ENCODE measurements at regions not wholly inside any gene's neighbourhood (a gene's known extent, or its start where the extent isn't known, plus 50 kb on each side); places are given as distances from the start of the nearest gene placed in this dataset.
"Not testable (repeated sequence)": the region's sequence is repeated elsewhere in the genome, so short reads cannot be mapped to it uniquely, and the experiment has no call there.

GRCh38 chr3:105140899-105141367, 225.8 kb upstream of the ALCAM start:
- ATAC-seq: no peak
- no peak overlapping the region for H3K4me3 Mint-ChIP-seq
- H3K27me3 Mint-ChIP-seq: no peaks in the 10 kb centered on the region
- no peak overlapping the region for H3K27ac Mint-ChIP-seq
- H3K36me3 Mint-ChIP-seq: no peaks in the 10 kb centered on the region
- no peak for DNase-seq (ENCODE audit: low spot score)
- no peaks in the 10 kb centered on the region for H3K4me1 Mint-ChIP-seq (ENCODE audit: low read depth in 2 of 2)
- peaks cover 9% of the 10 kb centered on the region for H3K9me3 Mint-ChIP-seq

- no peak overlapping the region for H3K27ac Mint-ChIP-seq
- no peaks in the 10 kb centered on the region for H3K27me3 Mint-ChIP-seq
- no peak for ATAC-seq
- no peak overlapping the region for H3K4me3 Mint-ChIP-seq
- DNase-seq (ENCODE audit: low spot score): no peak
- H3K36me3 Mint-ChIP-seq: peaks cover 5% of the 10 kb centered on the region
- H3K9me3 Mint-ChIP-seq: peaks cover 11% of the 10 kb centered on the region
- no peaks in the 10 kb centered on the region for H3K4me1 Mint-ChIP-seq (ENCODE audit: low read depth in 2 of 2)
Observed at GRCh38 chr3:105144837-105145236, 221.9 kb upstream of the ALCAM start.

GRCh38 chr3:105145511-105145910, 221.2 kb upstream of the ALCAM start:
- peaks cover 12% of the 10 kb centered on the region for H3K9me3 Mint-ChIP-seq
- DNase-seq (ENCODE audit: low spot score) (no peak), ATAC-seq (no peak)
- no peak overlapping the region for H3K27ac Mint-ChIP-seq
- no peaks in the 10 kb centered on the region for H3K4me1 Mint-ChIP-seq (ENCODE audit: low read depth in 2 of 2)
- H3K27me3 Mint-ChIP-seq: no peaks in the 10 kb centered on the region
- peaks cover 7% of the 10 kb centered on the region for H3K36me3 Mint-ChIP-seq
- no peak overlapping the region for H3K4me3 Mint-ChIP-seq

GRCh38 chr3:105149197-105149596, 217.5 kb upstream of the ALCAM start:
- not testable (repeated sequence) for H3K4me1 Mint-ChIP-seq (ENCODE audit: low read depth in 2 of 2); DNase-seq (ENCODE audit: low spot score); H3K4me3 Mint-ChIP-seq; H3K27ac Mint-ChIP-seq; H3K27me3 Mint-ChIP-seq; ATAC-seq; H3K36me3 Mint-ChIP-seq
- peaks cover 12% of the 10 kb centered on the region for H3K9me3 Mint-ChIP-seq

GRCh38 chr3:105152987-105153386, 213.7 kb upstream of the ALCAM start:
- no peaks in the 10 kb centered on the region for H3K27me3 Mint-ChIP-seq
- H3K4me1 Mint-ChIP-seq (ENCODE audit: low read depth in 2 of 2): no peaks in the 10 kb centered on the region
- H3K36me3 Mint-ChIP-seq: peaks cover 7% of the 10 kb centered on the region
- DNase-seq (ENCODE audit: low spot score) (no peak), ATAC-seq (no peak)
- H3K9me3 Mint-ChIP-seq: peaks cover 5% of the 10 kb centered on the region
- H3K27ac Mint-ChIP-seq: no peak overlapping the region
- no peak overlapping the region for H3K4me3 Mint-ChIP-seq

GRCh38 chr3:105154692-105155091, 212.0 kb upstream of the ALCAM start:
- H3K9me3 Mint-ChIP-seq: peaks cover 3% of the 10 kb centered on the region
- no peak overlapping the region for H3K27ac Mint-ChIP-seq
- ATAC-seq: no peak
- no peaks in the 10 kb centered on the region for H3K27me3 Mint-ChIP-seq
- no peak overlapping the region for H3K4me3 Mint-ChIP-seq
- DNase-seq (ENCODE audit: low spot score): no peak
- peaks cover 4% of the 10 kb centered on the region for H3K36me3 Mint-ChIP-seq
- H3K4me1 Mint-ChIP-seq (ENCODE audit: low read depth in 2 of 2): no peaks in the 10 kb centered on the region

- H3K4me1 Mint-ChIP-seq (ENCODE audit: low read depth in 2 of 2): no peaks in the 10 kb centered on the region
- no peaks in the 10 kb centered on the region for H3K9me3 Mint-ChIP-seq
- no peak for DNase-seq (ENCODE audit: low spot score)
- no peak for ATAC-seq
- no peak overlapping the region for H3K4me3 Mint-ChIP-seq
- H3K27me3 Mint-ChIP-seq: no peaks in the 10 kb centered on the region
- no peaks in the 10 kb centered on the region for H3K36me3 Mint-ChIP-seq
- no peak overlapping the region for H3K27ac Mint-ChIP-seq
Observed at GRCh38 chr3:105157067-105157765, 209.5 kb upstream of the ALCAM start.

- Mint-ChIP-seq H3K36me3 (no peaks in the 10 kb centered on the region), H3K27ac (no peak overlapping the region), H3K9me3 (no peaks in the 10 kb centered on the region), H3K4me3 (no peak overlapping the region), H3K27me3 (no peaks in the 10 kb centered on the region), H3K4me1 (ENCODE audit: low read depth in 2 of 2) (no peaks in the 10 kb centered on the region)
- no peak for DNase-seq (ENCODE audit: low spot score)
- ATAC-seq: no peak
Observed at GRCh38 chr3:105157766-105158085, 209.0 kb upstream of the ALCAM start.

- Mint-ChIP-seq H3K27ac (no peak overlapping the region), H3K4me1 (ENCODE audit: low read depth in 2 of 2) (no peaks in the 10 kb centered on the region), H3K4me3 (no peak overlapping the region), H3K36me3 (no peaks in the 10 kb centered on the region), H3K27me3 (no peaks in the 10 kb centered on the region), H3K9me3 (no peaks in the 10 kb centered on the region)
- no peak for DNase-seq (ENCODE audit: low spot score)
- ATAC-seq: no peak
Observed at GRCh38 chr3:105158286-105158685, 208.4 kb upstream of the ALCAM start.

- Mint-ChIP-seq H3K27ac (no peak overlapping the region), H3K9me3 (no peaks in the 10 kb centered on the region), H3K27me3 (no peaks in the 10 kb centered on the region), H3K4me3 (no peak overlapping the region), H3K36me3 (no peaks in the 10 kb centered on the region), H3K4me1 (ENCODE audit: low read depth in 2 of 2) (no peaks in the 10 kb centered on the region)
- DNase-seq (ENCODE audit: low spot score) (no peak), ATAC-seq (no peak)
Observed at GRCh38 chr3:105162448-105162847, 204.3 kb upstream of the ALCAM start.

- ATAC-seq (no peak), DNase-seq (ENCODE audit: low spot score) (no peak)
- Mint-ChIP-seq H3K27ac (no peak overlapping the region), H3K36me3 (no peaks in the 10 kb centered on the region), H3K9me3 (no peaks in the 10 kb centered on the region), H3K4me3 (no peak overlapping the region), H3K4me1 (ENCODE audit: low read depth in 2 of 2) (no peaks in the 10 kb centered on the region), H3K27me3 (no peaks in the 10 kb centered on the region)
Observed at GRCh38 chr3:105166893-105167292, 199.8 kb upstream of the ALCAM start.

GRCh38 chr3:105170423-105170822, 196.3 kb upstream of the ALCAM start:
- H3K4me3 Mint-ChIP-seq: no peak overlapping the region
- H3K27me3 Mint-ChIP-seq: no peaks in the 10 kb centered on the region
- no peak for DNase-seq (ENCODE audit: low spot score)
- H3K27ac Mint-ChIP-seq: no peak overlapping the region
- H3K36me3 Mint-ChIP-seq: no peaks in the 10 kb centered on the region
- no peak for ATAC-seq
- no peaks in the 10 kb centered on the region for H3K4me1 Mint-ChIP-seq (ENCODE audit: low read depth in 2 of 2)
- no peaks in the 10 kb centered on the region for H3K9me3 Mint-ChIP-seq

- no peaks in the 10 kb centered on the region for H3K27me3 Mint-ChIP-seq
- no peak for DNase-seq (ENCODE audit: low spot score)
- peaks cover 8% of the 10 kb centered on the region for H3K9me3 Mint-ChIP-seq
- ATAC-seq: no peak
- no peaks in the 10 kb centered on the region for H3K36me3 Mint-ChIP-seq
- no peak overlapping the region for H3K4me3 Mint-ChIP-seq
- no peak overlapping the region for H3K27ac Mint-ChIP-seq
- H3K4me1 Mint-ChIP-seq (ENCODE audit: low read depth in 2 of 2): no peaks in the 10 kb centered on the region
Observed at GRCh38 chr3:105174017-105174615, 192.6 kb upstream of the ALCAM start.

GRCh38 chr3:105177576-105177975, 189.1 kb upstream of the ALCAM start:
- H3K36me3 Mint-ChIP-seq: no peaks in the 10 kb centered on the region
- peaks cover 12% of the 10 kb centered on the region for H3K9me3 Mint-ChIP-seq
- no peaks in the 10 kb centered on the region for H3K27me3 Mint-ChIP-seq
- ATAC-seq: no peak
- H3K4me3 Mint-ChIP-seq: no peak overlapping the region
- H3K27ac Mint-ChIP-seq: no peak overlapping the region
- H3K4me1 Mint-ChIP-seq (ENCODE audit: low read depth in 2 of 2): no peaks in the 10 kb centered on the region
- no peak for DNase-seq (ENCODE audit: low spot score)

GRCh38 chr3:105187344-105187743, 179.4 kb upstream of the ALCAM start:
- ATAC-seq (no peak), DNase-seq (ENCODE audit: low spot score) (no peak)
- Mint-ChIP-seq H3K27me3 (no peaks in the 10 kb centered on the region), H3K4me1 (ENCODE audit: low read depth in 2 of 2) (no peaks in the 10 kb centered on the region), H3K9me3 (no peaks in the 10 kb centered on the region), H3K27ac (no peak overlapping the region), H3K36me3 (no peaks in the 10 kb centered on the region), H3K4me3 (no peak overlapping the region)
